Ovary (tissue), 7 donors: ENCODE measurements at regions not wholly inside any gene's neighbourhood (a gene's known extent, or its start where the extent isn't known, plus 50 kb on each side); places are given as distances from the start of the nearest gene placed in this dataset.

Experiments
- DNase-seq, 5 donors: peaks; one replicate each; pipeline ENCODE4 v3.0.0-alpha.2; 2019 to 2020
- H3K27ac ChIP-seq, 2 donors: fragments of 200-600 bp; one replicate each; pipeline versions ENCODE4 v1.5.1 to v1.8.0; 2019 to 2022
- H3K27me3 ChIP-seq: fragments of 200-600 bp; one replicate; pipeline ENCODE4 v1.8.0; 2022
- H3K36me3 ChIP-seq: fragments of 200-600 bp; sonication (generic); one replicate; pipeline ENCODE4 v1.5.1; 2019
- H3K4me1 ChIP-seq: one replicate; pipeline ENCODE4 v1.8.1; 2013; ENCODE audit warnings: mild to moderate bottlenecking, moderate library complexity; ENCODE audit not compliant: insufficient read depth
- H3K4me3 ChIP-seq: fragments of 200-600 bp; sonication (generic); one replicate; pipeline ENCODE4 v1.5.1; 2017
- H3K9me3 ChIP-seq, 2 donors: fragments of 200-600 bp in 1 of 2; sonication (generic) in 1 of 2; one replicate each; pipeline versions ENCODE4 v1.5.1 to v1.8.1; 2013 to 2019; ENCODE audit warnings: mild to moderate bottlenecking in 1 of 2, moderate library complexity in 1 of 2
- EP300 ChIP-seq: sonication (generic); formaldehyde crosslinking; IDR thresholded peaks from one replicate; pipeline ENCODE4 v1.6.1; 2017; ENCODE audit warnings: antibody characterized with exemption
- POLR2A ChIP-seq: fragments of 450-650 bp; IDR thresholded peaks from one replicate; pipeline ENCODE4 v1.6.1; 2017; ENCODE audit warnings: antibody characterized with exemption, mild to moderate bottlenecking, moderate library complexity
- WGBS, 3 donors: extraction: QIAGEN DNeasy Blood & Tissue Kit in 1 of 3; methylation state at CpG; one replicate each; pipeline versions ENCODE4 v1.1.5 to v1.1.7; 2013 to 2017; 5-methylcytosine and 5-hydroxymethylcytosine counted together
- intact Hi-C, 4 donors: fragments of 100-400 bp; cut with DNase I; formaldehyde crosslinking; loops; one replicate each; pipeline versions ENCODE4 v1.11.0 to v1.15.1; 2022 to 2023
- TF ChIP-seq, protein P1 (sequence below), 3 donors: fragments of 450-650 bp in 2 of 3; fragments of 200-600 bp in 1 of 3; IDR thresholded peaks; one replicate each; pipeline versions ENCODE4 v1.5.1 to v1.8.0; 2016 to 2022; ENCODE audit warnings: antibody characterized with exemption in 3 of 3, mild to moderate bottlenecking in 1 of 3
- donor health status: DM: no; HTN: no; CAD: no; lungs with moderate emphysema.
- donor health status: DM: no; HTN: no; CAD: no.
- donor health status: Bipolar disorder and iron deficiency.
- donor health status: DM: no; HTN: no; CAD: no.
- donor health status: DM: yes; HTN: yes; CAD: no.

GRCh38 chr10:33780961-33781360, 446.5 kb upstream of the NRP1 start:
- Histone ChIP-seq H3K36me3 (no peaks in the 10 kb centered on the region), H3K27me3 (no peaks in the 10 kb centered on the region), H3K4me3 (no peak overlapping the region), H3K9me3 (no peaks in the 10 kb centered on the region), H3K27ac (no peak overlapping the region), H3K4me1 (no peaks in the 10 kb centered on the region)
- 86 to 89% (median 89%) methylated on average over 9 of the region's 9 CpGs for WGBS, 3 donors
- no peak for TF ChIP-seq POLR2A
- TF ChIP-seq EP300: no peak
- TF ChIP-seq, protein P1, sequence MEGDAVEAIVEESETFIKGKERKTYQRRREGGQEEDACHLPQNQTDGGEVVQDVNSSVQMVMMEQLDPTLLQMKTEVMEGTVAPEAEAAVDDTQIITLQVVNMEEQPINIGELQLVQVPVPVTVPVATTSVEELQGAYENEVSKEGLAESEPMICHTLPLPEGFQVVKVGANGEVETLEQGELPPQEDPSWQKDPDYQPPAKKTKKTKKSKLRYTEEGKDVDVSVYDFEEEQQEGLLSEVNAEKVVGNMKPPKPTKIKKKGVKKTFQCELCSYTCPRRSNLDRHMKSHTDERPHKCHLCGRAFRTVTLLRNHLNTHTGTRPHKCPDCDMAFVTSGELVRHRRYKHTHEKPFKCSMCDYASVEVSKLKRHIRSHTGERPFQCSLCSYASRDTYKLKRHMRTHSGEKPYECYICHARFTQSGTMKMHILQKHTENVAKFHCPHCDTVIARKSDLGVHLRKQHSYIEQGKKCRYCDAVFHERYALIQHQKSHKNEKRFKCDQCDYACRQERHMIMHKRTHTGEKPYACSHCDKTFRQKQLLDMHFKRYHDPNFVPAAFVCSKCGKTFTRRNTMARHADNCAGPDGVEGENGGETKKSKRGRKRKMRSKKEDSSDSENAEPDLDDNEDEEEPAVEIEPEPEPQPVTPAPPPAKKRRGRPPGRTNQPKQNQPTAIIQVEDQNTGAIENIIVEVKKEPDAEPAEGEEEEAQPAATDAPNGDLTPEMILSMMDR (IDR thresholded peaks at IDR 0.05): no peak
- no peak for DNase-seq
- intact Hi-C loops: no loop called here

GRCh38 chr10:33777223-33777622, 442.8 kb upstream of the NRP1 start:
- Histone ChIP-seq H3K27ac (no peak overlapping the region), H3K4me3 (no peak overlapping the region), H3K4me1 (no peaks in the 10 kb centered on the region), H3K36me3 (no peaks in the 10 kb centered on the region), H3K9me3 (no peaks in the 10 kb centered on the region), H3K27me3 (no peaks in the 10 kb centered on the region)
- intact Hi-C loops: no loop called here
- WGBS, 3 donors: 92 to 95% (median 92%) methylated on average over 10 of the region's 10 CpGs
- TF ChIP-seq POLR2A (no peak), EP300 (no peak)
- TF ChIP-seq, protein P1 (IDR thresholded peaks at IDR 0.05): no peak
- no peak for DNase-seq

GRCh38 chr10:33776419-33777070, 442.1 kb upstream of the NRP1 start:
- Histone ChIP-seq H3K27ac (no peak overlapping the region), H3K36me3 (no peaks in the 10 kb centered on the region), H3K27me3 (no peaks in the 10 kb centered on the region), H3K4me1 (no peaks in the 10 kb centered on the region), H3K4me3 (no peak overlapping the region), H3K9me3 (no peaks in the 10 kb centered on the region)
- intact Hi-C loops: no loop called here
- WGBS, 3 donors: 93 to 97% (median 97%) methylated on average over 2 of the region's 2 CpGs
- no peak for DNase-seq
- TF ChIP-seq, protein P1 (IDR thresholded peaks at IDR 0.05): no peak
- TF ChIP-seq POLR2A (no peak), EP300 (no peak)

GRCh38 chr10:33774857-33775256, 440.4 kb upstream of the NRP1 start:
- H3K27ac ChIP-seq: no peak overlapping the region
- TF ChIP-seq EP300: no peak
- H3K9me3 ChIP-seq: no peaks in the 10 kb centered on the region
- 87 to 91% (median 90%) methylated on average over 4 of the region's 4 CpGs for WGBS, 3 donors
- H3K27me3 ChIP-seq: no peaks in the 10 kb centered on the region
- H3K4me3 ChIP-seq: no peak overlapping the region
- DNase-seq: no peak
- intact Hi-C loops: no loop called here
- H3K36me3 ChIP-seq: no peaks in the 10 kb centered on the region
- no peaks in the 10 kb centered on the region for H3K4me1 ChIP-seq

DNA sequence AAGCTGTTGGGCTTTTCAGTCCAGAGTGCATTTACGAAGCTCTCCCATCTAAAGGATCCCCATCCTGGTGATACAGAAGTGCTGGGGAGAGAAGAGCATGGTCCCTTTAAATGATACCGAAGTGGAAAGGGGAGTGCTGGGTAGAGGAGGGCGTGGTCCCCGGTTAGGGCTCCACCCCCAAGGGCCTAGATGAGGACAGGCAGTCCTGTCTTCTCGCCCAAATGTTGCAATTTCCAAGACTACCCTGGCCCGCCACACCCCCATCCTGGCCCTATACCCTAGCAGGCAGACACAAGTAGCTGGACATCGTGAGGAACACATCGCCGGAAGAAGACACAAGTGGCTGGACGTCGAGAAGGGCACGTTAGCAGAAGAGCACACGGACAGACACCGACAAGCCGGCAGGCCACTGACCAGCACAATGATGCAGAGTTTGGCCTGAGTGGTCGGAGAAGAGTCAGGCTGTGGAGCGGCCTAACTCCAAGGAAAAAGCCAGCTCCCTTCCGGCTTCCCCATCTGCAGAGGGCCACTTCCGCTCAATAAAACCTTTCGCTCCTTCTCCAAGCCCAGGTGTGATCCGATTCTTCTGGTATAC, 439.5 kb upstream of the NRP1 start:
- H3K4me1 ChIP-seq: no peaks in the 10 kb centered on the region
- H3K36me3 ChIP-seq: no peaks in the 10 kb centered on the region
- WGBS, 3 donors: 95 to 97% (median 96%) methylated on average over 21 of the region's 21 CpGs
- H3K9me3 ChIP-seq: no peaks in the 10 kb centered on the region
- H3K27ac ChIP-seq: no peak overlapping the region
- no peak overlapping the region for H3K4me3 ChIP-seq
- no peaks in the 10 kb centered on the region for H3K27me3 ChIP-seq
- TF ChIP-seq EP300 (no peak), POLR2A (no peak)
- TF ChIP-seq, protein P1 (IDR thresholded peaks at IDR 0.05): no peak
- intact Hi-C loops: no loop called here
- DNase-seq: no peak
